ENCODE measurements at regions not wholly inside any gene's neighbourhood (a gene's known extent, or its start where the extent isn't known, plus 50 kb on each side); places are given as distances from the start of the nearest gene placed in this dataset.

DNA sequence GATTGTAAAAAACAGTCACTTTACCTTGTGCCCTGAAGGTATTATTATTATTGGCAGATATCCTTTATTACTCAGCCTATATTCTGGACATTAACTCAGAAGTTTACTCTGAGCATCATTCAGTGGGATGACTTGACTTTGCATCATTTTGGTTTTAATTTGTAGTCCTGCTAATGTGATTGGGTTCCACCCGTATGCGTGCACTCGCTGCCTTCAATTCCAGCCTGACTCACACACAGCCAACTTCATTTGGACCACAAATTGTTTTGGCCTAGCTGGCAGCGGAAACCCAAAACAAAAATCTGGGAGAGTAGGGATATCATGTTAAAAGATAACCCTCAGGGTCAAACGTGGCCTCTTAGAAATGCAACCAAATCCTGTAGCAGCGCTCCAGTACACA lies 704.4 kb upstream of the SLC35B3 start:
- H3K9me3 ChIP-seq (ENCODE audit: control insufficient read depth in 1 of 2, insufficient read depth in 1 of 2, low read depth in 1 of 2, low read length in 2 of 2), result no peaks in the 10 kb centered on the region
- ChIA-PET RAD21 (ENCODE audit: low non-redundant PET in 1 of 2, low total read pairs in 2 of 2, uncharacterized antibody in 2 of 2, unreplicated experiment in 2 of 2) (no interaction called here), POLR2A (no interaction called here), CTCF (no interaction called here)
- H3K4me1 ChIP-seq (ENCODE audit: control insufficient read depth in 1 of 2, insufficient read depth in 2 of 2, low read length in 2 of 2), result peaks cover 0 to 11% of the 10 kb centered on the region in 2 experiments; a peak in 2 of 4 replicates
- no peak for TF ChIP-seq SRF (IDR thresholded peaks at IDR 0.05; ENCODE audit: low read depth)
- TF ChIP-seq FOSL1 (IDR thresholded peaks at IDR 0.05; ENCODE audit: low read depth), result no peak
- TF ChIP-seq TCF7L2 (IDR thresholded peaks at IDR 0.05; ENCODE audit: borderline replicate concordance, extremely low read depth, insufficient read depth, insufficient read length), result no peak
- TF ChIP-seq CBX3 (IDR thresholded peaks at IDR 0.05; ENCODE audit: low read depth), result no peak
- TF ChIP-seq POLR2AphosphoS5 (IDR thresholded peaks at IDR 0.05; ENCODE audit: low read depth, low read length), result no peak
- TF ChIP-seq ZFX (IDR thresholded peaks at IDR 0.05), result no peak
- TF ChIP-seq, protein P1, sequence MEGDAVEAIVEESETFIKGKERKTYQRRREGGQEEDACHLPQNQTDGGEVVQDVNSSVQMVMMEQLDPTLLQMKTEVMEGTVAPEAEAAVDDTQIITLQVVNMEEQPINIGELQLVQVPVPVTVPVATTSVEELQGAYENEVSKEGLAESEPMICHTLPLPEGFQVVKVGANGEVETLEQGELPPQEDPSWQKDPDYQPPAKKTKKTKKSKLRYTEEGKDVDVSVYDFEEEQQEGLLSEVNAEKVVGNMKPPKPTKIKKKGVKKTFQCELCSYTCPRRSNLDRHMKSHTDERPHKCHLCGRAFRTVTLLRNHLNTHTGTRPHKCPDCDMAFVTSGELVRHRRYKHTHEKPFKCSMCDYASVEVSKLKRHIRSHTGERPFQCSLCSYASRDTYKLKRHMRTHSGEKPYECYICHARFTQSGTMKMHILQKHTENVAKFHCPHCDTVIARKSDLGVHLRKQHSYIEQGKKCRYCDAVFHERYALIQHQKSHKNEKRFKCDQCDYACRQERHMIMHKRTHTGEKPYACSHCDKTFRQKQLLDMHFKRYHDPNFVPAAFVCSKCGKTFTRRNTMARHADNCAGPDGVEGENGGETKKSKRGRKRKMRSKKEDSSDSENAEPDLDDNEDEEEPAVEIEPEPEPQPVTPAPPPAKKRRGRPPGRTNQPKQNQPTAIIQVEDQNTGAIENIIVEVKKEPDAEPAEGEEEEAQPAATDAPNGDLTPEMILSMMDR (IDR thresholded peaks at IDR 0.05 in 2 of 3, conservative IDR thresholded peaks at IDR 0.05 in 1 of 3; ENCODE audit: borderline replicate concordance in 1 of 3, insufficient read depth in 1 of 3, low read depth in 2 of 3, low read length in 2 of 3), result no peak
- TF ChIP-seq YY1 (IDR thresholded peaks at IDR 0.05; ENCODE audit: extremely low read depth, insufficient replicate concordance, low read depth, low read length), result no peak
- no peak for TF ChIP-seq RAD21 (IDR thresholded peaks at IDR 0.05; ENCODE audit: low read depth)
- no peak for TF ChIP-seq SIN3A (IDR thresholded peaks at IDR 0.05; ENCODE audit: low read depth)
- TF ChIP-seq REST (IDR thresholded peaks at IDR 0.05; ENCODE audit: low read depth), result no peak
- TF ChIP-seq ELF1 (IDR thresholded peaks at IDR 0.05; ENCODE audit: borderline replicate concordance, low read depth), result no peak
- no peak for TF ChIP-seq POLR2A (IDR thresholded peaks at IDR 0.05; ENCODE audit: borderline replicate concordance, extremely low read depth, insufficient read depth, insufficient read length)
- TF ChIP-seq ZNF274 (IDR thresholded peaks at IDR 0.05; ENCODE audit: low read depth, low read length), result no peak
- TF ChIP-seq JUND (IDR thresholded peaks at IDR 0.05), result no peak
- no peak for TF ChIP-seq EZH2 (IDR thresholded peaks at IDR 0.05)
- no peak for TF ChIP-seq EZH2phosphoT487 (IDR thresholded peaks at IDR 0.05; ENCODE audit: borderline replicate concordance)
- no peak for DNase-seq (ENCODE audit: low read depth, low spot score)
- no peaks in the 10 kb centered on the region for H3K79me2 ChIP-seq (ENCODE audit: insufficient read depth, low read length)
- no peaks in the 10 kb centered on the region for H4K20me1 ChIP-seq (ENCODE audit: insufficient read depth)
- ATAC-seq, result no peak
- no peaks in the 10 kb centered on the region for H3K36me3 ChIP-seq (ENCODE audit: control insufficient read depth in 1 of 2, insufficient read depth in 2 of 2, low read length in 2 of 2)
- H2AFZ ChIP-seq (ENCODE audit: low read depth, low read length, poor library complexity, severe bottlenecking), result peak overlapping the region; percentile 29
- H3K4me2 ChIP-seq (ENCODE audit: low read length), result peak overlapping the region; percentile 36
- H3K9ac ChIP-seq (ENCODE audit: low read length), result no peak overlapping the region
- H3K9me2 ChIP-seq (ENCODE audit: insufficient read depth), result no peaks in the 10 kb centered on the region
- H3K4me3 ChIP-seq (replicated peaks in 1 of 2; ENCODE audit: low read depth in 1 of 2, low read length in 2 of 2), result no peak overlapping the region
- no TSS peak for BruUV-seq (replicated peaks)
- no peak overlapping the region for H3K27ac ChIP-seq (ENCODE audit: low read depth, low read length)
- no peaks in the 10 kb centered on the region for H3K27me3 ChIP-seq (ENCODE audit: insufficient read depth, low read length)
- intact Hi-C loops (cut with micrococcal nuclease), result no loop called here
